ENCODE measurements at regions not wholly inside any gene's neighbourhood (a gene's known extent, or its start where the extent isn't known, plus 50 kb on each side); places are given as distances from the start of the nearest gene placed in this dataset.

GRCh38 chrX:113580486-113580885 is 739.9 kb upstream of the AMOT start:
- TF ChIP-seq CTCF (conservative IDR thresholded peaks at IDR 0.05; ENCODE audit: low read length) (no peak), EZH2phosphoT487 (IDR thresholded peaks at IDR 0.05; ENCODE audit: borderline replicate concordance, low read depth, low read length) (no peak)

All from OCI-LY7 (cell line).